ENCODE measurements at regions not wholly inside any gene's neighbourhood (a gene's known extent, or its start where the extent isn't known, plus 50 kb on each side); places are given as distances from the start of the nearest gene placed in this dataset.
"Not testable (repeated sequence)": the region's sequence is repeated elsewhere in the genome, so short reads cannot be mapped to it uniquely, and the experiment has no call there.

GRCh38 chr21:35206141-35207125 is 157.3 kb upstream of the RUNX1 start:
- no peak for DNase-seq (ENCODE audit: low read depth in 2 of 2)

- DNase-seq (ENCODE audit: low read depth in 2 of 2): no peak
Observed at GRCh38 chr21:35204850-35205541, 155.9 kb upstream of the RUNX1 start.

GRCh38 chr21:35204125-35204524 is 155.0 kb upstream of the RUNX1 start:
- DNase-seq (ENCODE audit: low read depth in 2 of 2): no peak

GRCh38 chr21:35203093-35203977 is 154.2 kb upstream of the RUNX1 start:
- DNase-seq (ENCODE audit: low read depth in 2 of 2): no peak

- DNase-seq (ENCODE audit: low read depth in 2 of 2): no peak
Observed at GRCh38 chr21:35202431-35202830, 153.3 kb upstream of the RUNX1 start.

GRCh38 chr21:35201799-35202198 is 152.7 kb upstream of the RUNX1 start:
- DNase-seq (ENCODE audit: low read depth in 2 of 2): no peak

- no peak for DNase-seq (ENCODE audit: low read depth in 2 of 2)
Observed at GRCh38 chr21:35201288-35201687, 152.2 kb upstream of the RUNX1 start.

GRCh38 chr21:35199733-35200015 is 150.6 kb upstream of the RUNX1 start:
- DNase-seq (ENCODE audit: low read depth in 2 of 2): no peak

- DNase-seq (ENCODE audit: low read depth in 2 of 2): no peak
Observed at GRCh38 chr21:35198982-35199732, 150.1 kb upstream of the RUNX1 start.

GRCh38 chr21:35198565-35198964 is 149.5 kb upstream of the RUNX1 start:
- DNase-seq (ENCODE audit: low read depth in 2 of 2): no peak

GRCh38 chr21:35197992-35198431 is 148.9 kb upstream of the RUNX1 start:
- no peak for DNase-seq (ENCODE audit: low read depth in 2 of 2)

GRCh38 chr21:35197191-35197590 is 148.1 kb upstream of the RUNX1 start:
- no peak for DNase-seq (ENCODE audit: low read depth in 2 of 2)

- no peak for DNase-seq (ENCODE audit: low read depth in 2 of 2)
Observed at GRCh38 chr21:35196128-35196527, 147.0 kb upstream of the RUNX1 start.

GRCh38 chr21:35195232-35195631 is 146.1 kb upstream of the RUNX1 start:
- DNase-seq (ENCODE audit: low read depth in 2 of 2): no peak

GRCh38 chr21:35191754-35192153 is 142.7 kb upstream of the RUNX1 start:
- no peak for DNase-seq (ENCODE audit: low read depth in 2 of 2)

GRCh38 chr21:35191128-35191527 is 142.0 kb upstream of the RUNX1 start:
- DNase-seq (ENCODE audit: low read depth in 2 of 2): no peak

- no peak for DNase-seq (ENCODE audit: low read depth in 2 of 2)
Observed at GRCh38 chr21:35190201-35190701, 141.1 kb upstream of the RUNX1 start.

- no peak for DNase-seq (ENCODE audit: low read depth in 2 of 2)
Observed at GRCh38 chr21:35189077-35189863, 140.2 kb upstream of the RUNX1 start.

- DNase-seq (ENCODE audit: low read depth in 2 of 2): not testable (repeated sequence)
Observed at GRCh38 chr21:35183389-35183788, 134.3 kb upstream of the RUNX1 start.

- DNase-seq (ENCODE audit: low read depth in 2 of 2): no peak
Observed at GRCh38 chr21:35179990-35180540, 131.0 kb upstream of the RUNX1 start.

All from activated CD4-positive, alpha-beta T cell treated with anti-CD3 and anti-CD28 coated beads for 24 hours (primary cell).